GM12873 (cell line): ENCODE measurements at regions not wholly inside any gene's neighbourhood (a gene's known extent, or its start where the extent isn't known, plus 50 kb on each side); places are given as distances from the start of the nearest gene placed in this dataset.

Source experiments
- CTCF ChIP-seq: IDR thresholded peaks from 2 replicates; pipeline ENCODE4 v1.5.1; 2012; ENCODE audit warnings: low read depth, mild to moderate bottlenecking, moderate library complexity, low read length, control low read depth; ENCODE audit not compliant: insufficient read depth; ENCODE audit errors: missing control alignments

- TF ChIP-seq CTCF, result no peak
Observed at GRCh38 chr7:52897713-52898112, 137.7 kb upstream of the POM121L12 start.

- TF ChIP-seq CTCF, result no peak
Observed at GRCh38 chr7:52897288-52897687, 138.1 kb upstream of the POM121L12 start.

GRCh38 chr7:52877240-52877639 lies 158.2 kb upstream of the POM121L12 start:
- no peak for TF ChIP-seq CTCF

GRCh38 chr7:52876402-52876801 lies 159.0 kb upstream of the POM121L12 start:
- no peak for TF ChIP-seq CTCF

- no peak for TF ChIP-seq CTCF
Observed at GRCh38 chr7:52863652-52864051, 171.8 kb upstream of the POM121L12 start.

GRCh38 chr7:52862321-52862720 lies 173.1 kb upstream of the POM121L12 start:
- TF ChIP-seq CTCF, result no peak

- no peak for TF ChIP-seq CTCF
Observed at GRCh38 chr7:52857367-52857766, 178.1 kb upstream of the POM121L12 start.
